ENCODE measurements at regions not wholly inside any gene's neighbourhood (a gene's known extent, or its start where the extent isn't known, plus 50 kb on each side); places are given as distances from the start of the nearest gene placed in this dataset.
A peak's percentile ranks its signal among the peaks of the same experiment; 100 is the strongest.
"Not testable (repeated sequence)": the region's sequence is repeated elsewhere in the genome, so short reads cannot be mapped to it uniquely, and the experiment has no call there.

GRCh38 chr20:53768329-53768728 is 174.7 kb upstream of the ZNF217 start:
- ATAC-seq (ENCODE audit: low read depth in 2 of 2) = no peak
- Mint-ChIP-seq H3K36me3 (no peaks in the 10 kb centered on the region), H3K9me3 (no peaks in the 10 kb centered on the region), H3K27ac (peak overlapping the region in 1 of 3 donors; percentile 29), H3K4me3 (no peak overlapping the region), H3K27me3 (peaks cover 9% of the 10 kb centered on the region), H3K4me1 (peaks cover 0 to 2% (median under 1%) of the 10 kb centered on the region in 4 donors)
- Histone ChIP-seq H3K4me3 (ENCODE audit: low read depth, low read length) (no peak overlapping the region), H3K9me3 (ENCODE audit: control insufficient read depth in 2 of 2, low read length in 2 of 2) (no peaks in the 10 kb centered on the region), H3K4me1 (ENCODE audit: control insufficient read depth, insufficient read depth, low read length, poor library complexity, severe bottlenecking) (no peaks in the 10 kb centered on the region), H3K27me3 (ENCODE audit: control insufficient read depth, insufficient read depth, low read length) (no peaks in the 10 kb centered on the region), H3K36me3 (ENCODE audit: control insufficient read depth, insufficient read depth, low read length) (no peaks in the 10 kb centered on the region), H3K27ac (ENCODE audit: insufficient read depth, low read length, poor library complexity, severe bottlenecking) (no peak overlapping the region)
- no peak for DNase-seq

GRCh38 chr20:53767206-53767930 is 173.7 kb upstream of the ZNF217 start:
- Mint-ChIP-seq H3K9me3 (no peaks in the 10 kb centered on the region), H3K27me3 (peaks cover 9% of the 10 kb centered on the region), H3K4me3 (no peak overlapping the region), H3K36me3 (no peaks in the 10 kb centered on the region), H3K27ac (no peak overlapping the region), H3K4me1 (peaks cover 0 to 2% (median under 1%) of the 10 kb centered on the region in 4 donors)
- ATAC-seq (ENCODE audit: low read depth in 2 of 2) = no peak
- peak in 1 of 3 donors; percentile 26 for DNase-seq
- Histone ChIP-seq H3K4me1 (ENCODE audit: control insufficient read depth, insufficient read depth, low read length, poor library complexity, severe bottlenecking) (no peaks in the 10 kb centered on the region), H3K36me3 (ENCODE audit: control insufficient read depth, insufficient read depth, low read length) (no peaks in the 10 kb centered on the region), H3K27ac (ENCODE audit: insufficient read depth, low read length, poor library complexity, severe bottlenecking) (no peak overlapping the region), H3K4me3 (ENCODE audit: low read depth, low read length) (no peak overlapping the region), H3K9me3 (ENCODE audit: control insufficient read depth in 2 of 2, low read length in 2 of 2) (no peaks in the 10 kb centered on the region), H3K27me3 (ENCODE audit: control insufficient read depth, insufficient read depth, low read length) (no peaks in the 10 kb centered on the region)

DNA sequence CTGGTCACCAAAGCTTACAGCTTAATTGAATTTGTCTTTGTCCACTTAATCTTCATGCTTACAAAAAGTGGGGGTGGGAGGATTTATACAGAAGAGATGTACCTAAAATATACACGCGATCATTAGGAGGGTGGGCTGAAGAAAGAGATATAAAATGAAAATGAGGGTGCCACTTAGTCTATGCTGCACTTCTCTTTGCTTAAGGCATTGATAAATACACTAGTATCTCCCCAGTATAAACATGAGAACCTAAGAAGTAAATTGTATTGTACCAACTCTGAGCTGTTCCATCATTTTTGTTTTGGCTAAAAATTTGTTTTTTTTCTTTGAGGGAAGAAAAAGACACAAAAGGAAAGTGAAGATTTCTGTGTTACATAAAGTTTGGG is 170.8 kb upstream of the ZNF217 start:
- Histone ChIP-seq H3K4me1 (ENCODE audit: control insufficient read depth, insufficient read depth, low read length, poor library complexity, severe bottlenecking) (no peaks in the 10 kb centered on the region), H3K9me3 (ENCODE audit: control insufficient read depth in 2 of 2, low read length in 2 of 2) (no peaks in the 10 kb centered on the region), H3K27ac (ENCODE audit: insufficient read depth, low read length, poor library complexity, severe bottlenecking) (no peak overlapping the region), H3K27me3 (ENCODE audit: control insufficient read depth, insufficient read depth, low read length) (no peaks in the 10 kb centered on the region), H3K4me3 (ENCODE audit: low read depth, low read length) (no peak overlapping the region), H3K36me3 (ENCODE audit: control insufficient read depth, insufficient read depth, low read length) (no peaks in the 10 kb centered on the region)
- ATAC-seq (ENCODE audit: low read depth in 2 of 2) = no peak
- no peak for DNase-seq
- peak overlapping the region in 1 of 3 donors; percentile 63 for H3K27ac Mint-ChIP-seq
- peaks cover 9% of the 10 kb centered on the region for H3K27me3 Mint-ChIP-seq
- H3K9me3 Mint-ChIP-seq = peaks cover 0 to 1% (median 0%) of the 10 kb centered on the region in 7 donors
- no peak overlapping the region for H3K4me3 Mint-ChIP-seq
- no peaks in the 10 kb centered on the region for H3K36me3 Mint-ChIP-seq
- H3K4me1 Mint-ChIP-seq = peaks cover 0 to 2% (median under 1%) of the 10 kb centered on the region in 4 donors

DNA sequence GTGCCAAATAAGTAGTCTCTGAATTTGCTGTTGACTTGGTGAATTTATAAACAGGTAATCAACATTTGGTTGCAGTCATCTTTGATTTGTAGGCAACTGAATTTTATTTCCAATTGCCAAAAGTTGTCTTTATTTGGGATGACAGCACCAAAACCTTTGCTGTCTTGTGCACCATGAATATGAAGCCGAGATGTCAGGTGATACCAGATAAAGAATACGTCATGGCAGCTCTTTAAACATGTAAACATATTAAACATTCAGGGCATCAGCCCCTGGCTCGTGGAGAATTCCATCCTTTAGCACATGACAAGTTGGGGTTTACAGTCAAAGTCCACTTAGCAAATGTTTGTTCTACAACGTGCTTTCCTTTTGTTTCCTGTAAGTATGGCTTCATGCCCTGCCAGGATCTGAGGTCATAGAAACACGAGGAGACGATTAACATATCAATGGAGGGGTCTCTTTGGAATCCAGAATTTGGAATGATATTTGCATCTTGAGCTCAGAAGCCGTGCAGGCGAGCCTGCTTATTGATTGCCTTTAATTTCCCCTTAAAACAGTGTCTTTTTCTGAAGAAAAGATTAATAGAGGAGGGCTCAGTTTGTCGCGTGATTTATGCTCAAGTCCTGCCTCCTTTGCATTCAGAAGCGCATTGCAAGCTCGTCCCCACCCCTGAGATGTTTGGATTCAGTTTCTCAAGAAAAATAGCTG is 170.2 kb upstream of the ZNF217 start:
- H3K27me3 Mint-ChIP-seq = peaks cover 9% of the 10 kb centered on the region
- no peak overlapping the region for H3K27ac ChIP-seq (ENCODE audit: insufficient read depth, low read length, poor library complexity, severe bottlenecking)
- no peak overlapping the region for H3K4me3 Mint-ChIP-seq

GRCh38 chr20:53762423-53762798 is 168.8 kb upstream of the ZNF217 start:
- H3K4me3 ChIP-seq (ENCODE audit: low read depth, low read length); H3K4me3 Mint-ChIP-seq; H3K36me3 Mint-ChIP-seq; H3K36me3 ChIP-seq (ENCODE audit: control insufficient read depth, insufficient read depth, low read length); H3K9me3 ChIP-seq (ENCODE audit: control insufficient read depth in 2 of 2, low read length in 2 of 2); H3K9me3 Mint-ChIP-seq; DNase-seq; H3K27me3 Mint-ChIP-seq; H3K4me1 Mint-ChIP-seq; ATAC-seq (ENCODE audit: low read depth in 2 of 2); H3K27ac Mint-ChIP-seq; H3K27ac ChIP-seq (ENCODE audit: insufficient read depth, low read length, poor library complexity, severe bottlenecking); H3K4me1 ChIP-seq (ENCODE audit: control insufficient read depth, insufficient read depth, low read length, poor library complexity, severe bottlenecking); H3K27me3 ChIP-seq (ENCODE audit: control insufficient read depth, insufficient read depth, low read length): not testable (repeated sequence)

More for the DNA sequence above, 170.2 kb upstream of the ZNF217 start:
- Mint-ChIP-seq H3K4me1 (peaks cover 0 to 2% (median under 1%) of the 10 kb centered on the region in 4 donors), H3K9me3 (peaks cover 0 to 1% (median 0%) of the 10 kb centered on the region in 7 donors), H3K36me3 (no peaks in the 10 kb centered on the region), H3K27ac (peak overlapping the region in 1 of 3 donors; percentile 63)
- H3K27me3 ChIP-seq (ENCODE audit: control insufficient read depth, insufficient read depth, low read length) = no peaks in the 10 kb centered on the region
- no peaks in the 10 kb centered on the region for H3K36me3 ChIP-seq (ENCODE audit: control insufficient read depth, insufficient read depth, low read length)
- ATAC-seq (ENCODE audit: low read depth in 2 of 2) (no peak), DNase-seq (no peak)
- H3K4me1 ChIP-seq (ENCODE audit: control insufficient read depth, insufficient read depth, low read length, poor library complexity, severe bottlenecking) = no peaks in the 10 kb centered on the region
- H3K9me3 ChIP-seq (ENCODE audit: control insufficient read depth in 2 of 2, low read length in 2 of 2) = no peaks in the 10 kb centered on the region
- no peak overlapping the region for H3K4me3 ChIP-seq (ENCODE audit: low read depth, low read length)

GRCh38 chr20:53760025-53760441 is 166.4 kb upstream of the ZNF217 start:
- Mint-ChIP-seq H3K36me3 (no peaks in the 10 kb centered on the region), H3K4me3 (no peak overlapping the region), H3K9me3 (peaks cover 0 to 1% (median 0%) of the 10 kb centered on the region in 7 donors), H3K4me1 (peaks cover 0 to 9% (median 5%) of the 10 kb centered on the region in 4 donors), H3K27me3 (peaks cover 9% of the 10 kb centered on the region), H3K27ac (no peak overlapping the region)
- Histone ChIP-seq H3K36me3 (ENCODE audit: control insufficient read depth, insufficient read depth, low read length) (no peaks in the 10 kb centered on the region), H3K4me3 (ENCODE audit: low read depth, low read length) (no peak overlapping the region), H3K4me1 (ENCODE audit: control insufficient read depth, insufficient read depth, low read length, poor library complexity, severe bottlenecking) (no peaks in the 10 kb centered on the region), H3K27me3 (ENCODE audit: control insufficient read depth, insufficient read depth, low read length) (no peaks in the 10 kb centered on the region), H3K27ac (ENCODE audit: insufficient read depth, low read length, poor library complexity, severe bottlenecking) (no peak overlapping the region), H3K9me3 (ENCODE audit: control insufficient read depth in 2 of 2, low read length in 2 of 2) (no peaks in the 10 kb centered on the region)
- ATAC-seq (ENCODE audit: low read depth in 2 of 2) (no peak), DNase-seq (no peak)

- Histone ChIP-seq H3K9me3 (ENCODE audit: control insufficient read depth in 2 of 2, low read length in 2 of 2) (no peaks in the 10 kb centered on the region), H3K4me3 (ENCODE audit: low read depth, low read length) (no peak overlapping the region), H3K27ac (ENCODE audit: insufficient read depth, low read length, poor library complexity, severe bottlenecking) (no peak overlapping the region), H3K4me1 (ENCODE audit: control insufficient read depth, insufficient read depth, low read length, poor library complexity, severe bottlenecking) (peaks cover 18% of the 10 kb centered on the region), H3K27me3 (ENCODE audit: control insufficient read depth, insufficient read depth, low read length) (no peaks in the 10 kb centered on the region), H3K36me3 (ENCODE audit: control insufficient read depth, insufficient read depth, low read length) (no peaks in the 10 kb centered on the region)
- Mint-ChIP-seq H3K4me3 (no peak overlapping the region), H3K9me3 (peaks cover 0 to 1% (median 0%) of the 10 kb centered on the region in 7 donors), H3K36me3 (no peaks in the 10 kb centered on the region), H3K27me3 (no peaks in the 10 kb centered on the region), H3K27ac (no peak overlapping the region), H3K4me1 (peaks cover 7 to 33% (median 15%) of the 10 kb centered on the region in 4 donors)
- DNase-seq = no peak
- no peak for ATAC-seq (ENCODE audit: low read depth in 2 of 2)
Measured at GRCh38 chr20:53757472-53757913, 163.9 kb upstream of the ZNF217 start.
